SK-N-SH (cell line): ENCODE measurements at regions not wholly inside any gene's neighbourhood (a gene's known extent, or its start where the extent isn't known, plus 50 kb on each side); places are given as distances from the start of the nearest gene placed in this dataset.

ENCODE experiments used
- CTCF ChIP-seq: fragments of 200-600 bp; sonication (generic); IDR thresholded peaks from 2 replicates; pipeline ENCODE4 v1.6.1; 2017; ENCODE audit warnings: antibody characterized with exemption, mild to moderate bottlenecking, moderate library complexity
- ELF1 ChIP-seq: IDR thresholded peaks from 2 replicates; pipeline ENCODE4 v1.4.0; 2012
- EP300 ChIP-seq, 2 experiments: IDR thresholded peaks; 2 replicates each; pipeline versions ENCODE4 v1.4.0 to v1.6.1; 2012; ENCODE audit warnings: borderline replicate concordance in 1 of 2, low read depth in 1 of 2, low read length in 1 of 2
- FOXM1 ChIP-seq: IDR thresholded peaks from 2 replicates; pipeline ENCODE4 v1.4.0; 2012; ENCODE audit warnings: low read depth, mild to moderate bottlenecking
- GABPA ChIP-seq: IDR thresholded peaks from 2 replicates; pipeline ENCODE4 v1.4.0; 2012; ENCODE audit warnings: low read depth, mild to moderate bottlenecking
- JUND ChIP-seq: IDR thresholded peaks from 2 replicates; pipeline ENCODE4 v1.4.0; 2012
- POLR2AphosphoS5 ChIP-seq: IDR thresholded peaks from 2 replicates; pipeline ENCODE4 v1.6.1; 2012; ENCODE audit warnings: low read depth, low read length
- SIN3A ChIP-seq: IDR thresholded peaks from 2 replicates; pipeline ENCODE4 v1.6.1; 2012; ENCODE audit warnings: low read depth, mild to moderate bottlenecking, low read length, moderate library complexity, borderline replicate concordance
- USF2 ChIP-seq: fragments of 150-350 bp; IDR thresholded peaks from 2 replicates; pipeline ENCODE4 v1.6.1; 2017; ENCODE audit warnings: antibody characterized with exemption, low read length, low read depth, borderline replicate concordance
- ZBTB33 ChIP-seq: IDR thresholded peaks from 2 replicates; pipeline ENCODE4 v1.4.0; 2012; ENCODE audit warnings: low read depth, borderline replicate concordance

GRCh38 chr18:27558388-27559155, 373.5 kb upstream of the CHST9 start:
- no peak for TF ChIP-seq SIN3A
- no peak for TF ChIP-seq JUND
- no peak for TF ChIP-seq POLR2AphosphoS5
- TF ChIP-seq FOXM1: no peak
- TF ChIP-seq CTCF: no peak
- no peak for TF ChIP-seq ZBTB33
- no peak for TF ChIP-seq ELF1
- no peak for TF ChIP-seq USF2
- TF ChIP-seq GABPA: no peak
- no peak for TF ChIP-seq EP300 (IDR thresholded peaks at IDR 0.05; ENCODE audit: borderline replicate concordance in 1 of 2, low read depth in 1 of 2, low read length in 1 of 2)
